ENCODE measurements at regions not wholly inside any gene's neighbourhood (a gene's known extent, or its start where the extent isn't known, plus 50 kb on each side); places are given as distances from the start of the nearest gene placed in this dataset.

DNA sequence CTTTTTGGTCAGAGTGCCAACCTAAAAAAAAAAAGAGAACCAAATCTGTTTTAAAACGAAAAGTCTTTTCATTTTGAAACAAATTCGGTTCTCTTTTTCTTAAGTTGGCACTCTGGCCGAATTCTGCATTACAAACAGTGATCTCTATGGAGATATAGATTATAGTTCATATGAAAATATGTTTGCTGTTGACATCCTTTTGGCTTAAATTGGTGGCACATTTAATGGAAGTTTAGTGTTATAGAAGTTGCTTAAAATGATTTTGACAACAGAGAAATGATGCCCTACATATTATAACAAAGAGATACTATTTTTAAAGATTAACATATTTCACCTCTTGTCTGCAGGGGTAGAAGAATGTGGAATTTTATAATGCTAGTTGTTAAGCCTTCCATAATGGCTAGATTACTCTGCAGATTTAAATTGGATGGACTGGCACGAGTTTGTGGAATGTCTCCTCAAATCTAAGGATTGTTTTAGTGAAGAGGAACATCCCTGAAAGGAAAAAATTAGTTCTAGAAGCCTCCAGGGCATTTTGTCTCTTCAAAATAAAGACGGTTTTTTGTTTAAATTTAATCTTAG is 222.9 kb upstream of the CDH2 start:
- TF ChIP-seq, protein P1, sequence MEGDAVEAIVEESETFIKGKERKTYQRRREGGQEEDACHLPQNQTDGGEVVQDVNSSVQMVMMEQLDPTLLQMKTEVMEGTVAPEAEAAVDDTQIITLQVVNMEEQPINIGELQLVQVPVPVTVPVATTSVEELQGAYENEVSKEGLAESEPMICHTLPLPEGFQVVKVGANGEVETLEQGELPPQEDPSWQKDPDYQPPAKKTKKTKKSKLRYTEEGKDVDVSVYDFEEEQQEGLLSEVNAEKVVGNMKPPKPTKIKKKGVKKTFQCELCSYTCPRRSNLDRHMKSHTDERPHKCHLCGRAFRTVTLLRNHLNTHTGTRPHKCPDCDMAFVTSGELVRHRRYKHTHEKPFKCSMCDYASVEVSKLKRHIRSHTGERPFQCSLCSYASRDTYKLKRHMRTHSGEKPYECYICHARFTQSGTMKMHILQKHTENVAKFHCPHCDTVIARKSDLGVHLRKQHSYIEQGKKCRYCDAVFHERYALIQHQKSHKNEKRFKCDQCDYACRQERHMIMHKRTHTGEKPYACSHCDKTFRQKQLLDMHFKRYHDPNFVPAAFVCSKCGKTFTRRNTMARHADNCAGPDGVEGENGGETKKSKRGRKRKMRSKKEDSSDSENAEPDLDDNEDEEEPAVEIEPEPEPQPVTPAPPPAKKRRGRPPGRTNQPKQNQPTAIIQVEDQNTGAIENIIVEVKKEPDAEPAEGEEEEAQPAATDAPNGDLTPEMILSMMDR (IDR thresholded peaks at IDR 0.05): no peak
- TF ChIP-seq POLR2A (IDR thresholded peaks at IDR 0.05): no peak

Data from heart left ventricle (tissue), 13 donors.